Astrocyte (in vitro differentiated cells and primary cell): ENCODE measurements at regions not wholly inside any gene's neighbourhood (a gene's known extent, or its start where the extent isn't known, plus 50 kb on each side); places are given as distances from the start of the nearest gene placed in this dataset.

Experiments
- DNase-seq: peaks from one replicate; pipeline ENCODE4 v3.0.0-alpha.2; 2010; ENCODE audit warnings: low read depth
- FAIRE-seq: peaks from 2 replicates; lab custom pipeline; 2011; peaks lifted over from hg19 to GRCh38; lab: Jason Lieb, UNC
- H2AFZ ChIP-seq: 2 replicates; pipeline ENCODE4 v1.6.0; 2012; ENCODE audit warnings: low read depth, low read length, inconsistent platforms
- H3K27ac ChIP-seq: 2 replicates; pipeline ENCODE4 v1.5.1; 2011; ENCODE audit warnings: low read depth, low read length, inconsistent platforms
- H3K27me3 ChIP-seq: 2 replicates; pipeline ENCODE4 v1.6.0; 2011; ENCODE audit warnings: low read length, inconsistent platforms; ENCODE audit not compliant: insufficient read depth
- H3K36me3 ChIP-seq: 2 replicates; pipeline ENCODE4 v1.5.1; 2011; ENCODE audit warnings: low read length, inconsistent platforms; ENCODE audit not compliant: insufficient read depth
- H3K4me1 ChIP-seq: 2 replicates; pipeline ENCODE4 v1.5.1; 2011; ENCODE audit warnings: low read length, inconsistent platforms; ENCODE audit not compliant: insufficient read depth
- H3K4me2 ChIP-seq: 2 replicates; pipeline ENCODE4 v1.6.0; 2012; ENCODE audit warnings: low read length, inconsistent platforms
- H3K4me3 ChIP-seq: 2 replicates; pipeline ENCODE4 v1.5.1; 2011; ENCODE audit warnings: low read depth, mild to moderate bottlenecking, low read length, inconsistent platforms; ENCODE audit not compliant: insufficient read depth
- H3K79me2 ChIP-seq: 2 replicates; pipeline ENCODE4 v1.6.0; 2012; ENCODE audit warnings: mild to moderate bottlenecking, low read length, inconsistent platforms; ENCODE audit not compliant: insufficient read depth
- H3K9ac ChIP-seq: 2 replicates; pipeline ENCODE4 v1.6.0; 2012; ENCODE audit warnings: mild to moderate bottlenecking, low read length, inconsistent platforms
- H3K9me3 ChIP-seq: 2 replicates; pipeline ENCODE4 v1.5.1; 2012; ENCODE audit warnings: low read depth, mild to moderate bottlenecking, low read length, inconsistent platforms; ENCODE audit not compliant: insufficient read depth
- H4K20me1 ChIP-seq: 2 replicates; pipeline ENCODE4 v1.6.0; 2012; ENCODE audit warnings: low read length, inconsistent platforms; ENCODE audit not compliant: insufficient read depth
- H3K27ac Mint-ChIP-seq: one replicate; pipeline ENCODE4 v1.8.0; 2021; ENCODE audit warnings: mild to moderate bottlenecking, mixed read lengths; ENCODE audit not compliant: unreplicated experiment
- H3K27me3 Mint-ChIP-seq: one replicate; pipeline ENCODE4 v1.8.0; 2021; ENCODE audit warnings: low read depth, mixed read lengths; ENCODE audit not compliant: unreplicated experiment
- H3K36me3 Mint-ChIP-seq: one replicate; pipeline ENCODE4 v1.8.0; 2021; ENCODE audit warnings: low read depth, mixed read lengths; ENCODE audit not compliant: unreplicated experiment
- H3K4me1 Mint-ChIP-seq: one replicate; pipeline ENCODE4 v1.8.0; 2021; ENCODE audit warnings: low read depth, mixed read lengths; ENCODE audit not compliant: unreplicated experiment
- H3K4me3 Mint-ChIP-seq: one replicate; pipeline ENCODE4 v1.8.0; 2021; ENCODE audit warnings: mild to moderate bottlenecking, moderate library complexity, mixed read lengths; ENCODE audit not compliant: unreplicated experiment
- H3K9me3 Mint-ChIP-seq: one replicate; pipeline ENCODE4 v1.8.0; 2021; ENCODE audit warnings: mild to moderate bottlenecking, mixed read lengths; ENCODE audit not compliant: unreplicated experiment
- EZH2 ChIP-seq: IDR thresholded peaks from 2 replicates; pipeline ENCODE4 v1.6.1; 2012; ENCODE audit warnings: mild to moderate bottlenecking, low read length, inconsistent platforms; ENCODE audit not compliant: insufficient read depth
- TF ChIP-seq, protein P1 (sequence below): IDR thresholded peaks from 2 replicates; pipeline ENCODE4 v1.5.1; 2011; ENCODE audit warnings: low read depth, mild to moderate bottlenecking, inconsistent platforms, low read length, moderate library complexity; ENCODE audit not compliant: insufficient read depth

DNA sequence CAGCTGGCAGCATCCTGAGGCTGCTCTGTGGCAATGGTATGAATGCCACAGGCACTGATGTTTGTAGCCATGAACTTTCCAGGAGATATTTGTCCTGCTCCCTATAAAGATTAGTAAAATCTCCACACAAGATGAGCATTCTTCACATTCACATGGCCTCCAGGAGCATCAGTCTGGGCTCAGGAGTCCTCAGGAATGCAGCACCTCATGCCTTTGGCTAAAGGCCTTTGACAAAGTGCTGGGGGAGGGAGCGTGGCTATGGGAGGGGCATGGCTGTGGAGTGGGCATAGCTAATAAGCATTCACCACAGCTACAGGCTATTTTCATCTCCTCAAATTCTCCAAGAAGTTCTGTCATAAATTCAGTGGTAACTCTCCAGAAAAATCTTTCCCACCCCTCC, 90.5 kb upstream of the LY86 start:
- H3K4me2 ChIP-seq = no peak overlapping the region
- H3K4me1 ChIP-seq = no peaks in the 10 kb centered on the region
- no peaks in the 10 kb centered on the region for H3K27me3 ChIP-seq
- H3K4me3 ChIP-seq = no peak overlapping the region
- Mint-ChIP-seq H3K4me3 (no peak overlapping the region), H3K27ac (peak overlapping the region; percentile 49), H3K9me3 (peaks cover 2% of the 10 kb centered on the region), H3K27me3 (peaks cover 10% of the 10 kb centered on the region), H3K36me3 (no peaks in the 10 kb centered on the region), H3K4me1 (peaks cover 10% of the 10 kb centered on the region)
- H3K27ac ChIP-seq = no peak overlapping the region
- no peaks in the 10 kb centered on the region for H3K9me3 ChIP-seq
- no peak overlapping the region for H3K9ac ChIP-seq
- H3K79me2 ChIP-seq = no peaks in the 10 kb centered on the region
- TF ChIP-seq, protein P1, sequence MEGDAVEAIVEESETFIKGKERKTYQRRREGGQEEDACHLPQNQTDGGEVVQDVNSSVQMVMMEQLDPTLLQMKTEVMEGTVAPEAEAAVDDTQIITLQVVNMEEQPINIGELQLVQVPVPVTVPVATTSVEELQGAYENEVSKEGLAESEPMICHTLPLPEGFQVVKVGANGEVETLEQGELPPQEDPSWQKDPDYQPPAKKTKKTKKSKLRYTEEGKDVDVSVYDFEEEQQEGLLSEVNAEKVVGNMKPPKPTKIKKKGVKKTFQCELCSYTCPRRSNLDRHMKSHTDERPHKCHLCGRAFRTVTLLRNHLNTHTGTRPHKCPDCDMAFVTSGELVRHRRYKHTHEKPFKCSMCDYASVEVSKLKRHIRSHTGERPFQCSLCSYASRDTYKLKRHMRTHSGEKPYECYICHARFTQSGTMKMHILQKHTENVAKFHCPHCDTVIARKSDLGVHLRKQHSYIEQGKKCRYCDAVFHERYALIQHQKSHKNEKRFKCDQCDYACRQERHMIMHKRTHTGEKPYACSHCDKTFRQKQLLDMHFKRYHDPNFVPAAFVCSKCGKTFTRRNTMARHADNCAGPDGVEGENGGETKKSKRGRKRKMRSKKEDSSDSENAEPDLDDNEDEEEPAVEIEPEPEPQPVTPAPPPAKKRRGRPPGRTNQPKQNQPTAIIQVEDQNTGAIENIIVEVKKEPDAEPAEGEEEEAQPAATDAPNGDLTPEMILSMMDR = no peak
- TF ChIP-seq EZH2 = no peak
- no peak overlapping the region for H2AFZ ChIP-seq
- no peaks in the 10 kb centered on the region for H3K36me3 ChIP-seq
- H4K20me1 ChIP-seq = no peaks in the 10 kb centered on the region
- DNase-seq (no peak), FAIRE-seq (no peak)

- H3K4me3 Mint-ChIP-seq = no peak overlapping the region
- H3K27ac ChIP-seq = no peak overlapping the region
- H4K20me1 ChIP-seq = no peaks in the 10 kb centered on the region
- FAIRE-seq (no peak), DNase-seq (no peak)
- H3K36me3 ChIP-seq = no peaks in the 10 kb centered on the region
- no peak overlapping the region for H3K4me3 ChIP-seq
- H3K4me1 ChIP-seq = no peaks in the 10 kb centered on the region
- peaks cover 26% of the 10 kb centered on the region for H3K27me3 Mint-ChIP-seq
- no peak overlapping the region for H3K9ac ChIP-seq
- no peak overlapping the region for H2AFZ ChIP-seq
- H3K79me2 ChIP-seq = no peaks in the 10 kb centered on the region
- no peaks in the 10 kb centered on the region for H3K36me3 Mint-ChIP-seq
- H3K27me3 ChIP-seq = no peaks in the 10 kb centered on the region
- no peak overlapping the region for H3K27ac Mint-ChIP-seq
- peaks cover 3% of the 10 kb centered on the region for H3K4me1 Mint-ChIP-seq
- TF ChIP-seq, protein P1 = no peak
- no peak for TF ChIP-seq EZH2
- H3K4me2 ChIP-seq = no peak overlapping the region
- H3K9me3 ChIP-seq = no peaks in the 10 kb centered on the region
- H3K9me3 Mint-ChIP-seq = peaks cover 5% of the 10 kb centered on the region
These were observed 85.3 kb upstream of the LY86 start for GRCh38 chr6:6503191-6503590.

GRCh38 chr6:6505111-6505510, 83.4 kb upstream of the LY86 start:
- no peaks in the 10 kb centered on the region for H3K4me1 ChIP-seq
- Mint-ChIP-seq H3K4me1 (no peaks in the 10 kb centered on the region), H3K36me3 (no peaks in the 10 kb centered on the region), H3K27ac (no peak overlapping the region), H3K9me3 (peaks cover 3% of the 10 kb centered on the region), H3K27me3 (peaks cover 21% of the 10 kb centered on the region), H3K4me3 (no peak overlapping the region)
- no peaks in the 10 kb centered on the region for H3K36me3 ChIP-seq
- no peak overlapping the region for H2AFZ ChIP-seq
- H3K27me3 ChIP-seq = no peaks in the 10 kb centered on the region
- no peak overlapping the region for H3K9ac ChIP-seq
- H3K4me3 ChIP-seq = no peak overlapping the region
- no peak for TF ChIP-seq EZH2
- TF ChIP-seq, protein P1 = no peak
- no peak for FAIRE-seq
- DNase-seq = no peak
- H4K20me1 ChIP-seq = no peaks in the 10 kb centered on the region
- no peaks in the 10 kb centered on the region for H3K9me3 ChIP-seq
- H3K4me2 ChIP-seq = no peak overlapping the region
- no peak overlapping the region for H3K27ac ChIP-seq
- no peaks in the 10 kb centered on the region for H3K79me2 ChIP-seq
